ENCODE measurements at regions not wholly inside any gene's neighbourhood (a gene's known extent, or its start where the extent isn't known, plus 50 kb on each side); places are given as distances from the start of the nearest gene placed in this dataset.
"Not testable (repeated sequence)": the region's sequence is repeated elsewhere in the genome, so short reads cannot be mapped to it uniquely, and the experiment has no call there.

DNA sequence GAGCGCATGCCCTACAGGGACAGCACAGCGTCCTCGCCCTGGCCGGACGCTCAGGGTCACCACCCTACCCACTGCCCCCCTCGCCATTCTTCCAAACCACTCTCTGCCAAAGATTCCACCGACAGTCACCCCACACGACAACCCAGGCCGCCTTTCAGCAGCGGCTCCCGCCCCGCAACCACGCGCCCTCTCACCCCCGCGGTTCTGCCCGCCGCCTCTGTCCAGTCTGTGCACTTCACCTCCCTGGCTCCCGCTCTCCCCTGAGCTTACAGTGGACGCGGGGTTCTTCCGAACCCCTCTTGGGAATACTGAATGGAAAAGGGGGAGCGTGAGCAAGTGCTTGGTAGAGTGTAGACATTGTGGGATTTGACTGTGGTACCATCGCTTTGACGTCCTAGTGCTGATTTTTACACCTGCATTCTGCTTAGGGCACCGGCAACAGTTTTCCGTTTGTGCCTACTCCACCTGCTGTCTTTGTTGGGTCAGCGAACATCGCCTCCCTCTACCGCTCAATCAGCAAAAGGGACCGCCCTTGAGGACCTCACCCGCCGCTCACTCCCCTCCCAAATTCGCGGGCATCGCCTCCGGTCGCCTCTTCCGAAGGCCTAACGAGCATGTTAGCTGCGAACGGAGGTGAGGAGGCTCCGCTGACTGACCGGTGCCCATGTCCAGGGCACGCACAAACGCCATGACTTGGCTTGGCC, 119.1 kb downstream of the PPIAL4A start:
- TF ChIP-seq EZH2 (conservative IDR thresholded peaks at IDR 0.05; ENCODE audit: low read depth, low read length); CREM (IDR thresholded peaks at IDR 0.05); CREM (CRISPR knock-in tag; IDR thresholded peaks at IDR 0.05); PBX3 (CRISPR knock-in tag; IDR thresholded peaks at IDR 0.05; ENCODE audit: borderline replicate concordance); ISX (CRISPR knock-in tag; conservative IDR thresholded peaks at IDR 0.05); SP1 (IDR thresholded peaks at IDR 0.05); SP1 (CRISPR knock-in tag; IDR thresholded peaks at IDR 0.05); BRCA1 (CRISPR knock-in tag; IDR thresholded peaks at IDR 0.05); CEBPB (IDR thresholded peaks at IDR 0.05; ENCODE audit: borderline replicate concordance, low read depth, low read length); YY1 (IDR thresholded peaks at IDR 0.05; ENCODE audit: insufficient read depth, insufficient replicate concordance, low read depth, low read length); ZNF816 (CRISPR knock-in tag; IDR thresholded peaks at IDR 0.05; ENCODE audit: borderline replicate concordance): not testable (repeated sequence)
- TF ChIP-seq, protein P1, sequence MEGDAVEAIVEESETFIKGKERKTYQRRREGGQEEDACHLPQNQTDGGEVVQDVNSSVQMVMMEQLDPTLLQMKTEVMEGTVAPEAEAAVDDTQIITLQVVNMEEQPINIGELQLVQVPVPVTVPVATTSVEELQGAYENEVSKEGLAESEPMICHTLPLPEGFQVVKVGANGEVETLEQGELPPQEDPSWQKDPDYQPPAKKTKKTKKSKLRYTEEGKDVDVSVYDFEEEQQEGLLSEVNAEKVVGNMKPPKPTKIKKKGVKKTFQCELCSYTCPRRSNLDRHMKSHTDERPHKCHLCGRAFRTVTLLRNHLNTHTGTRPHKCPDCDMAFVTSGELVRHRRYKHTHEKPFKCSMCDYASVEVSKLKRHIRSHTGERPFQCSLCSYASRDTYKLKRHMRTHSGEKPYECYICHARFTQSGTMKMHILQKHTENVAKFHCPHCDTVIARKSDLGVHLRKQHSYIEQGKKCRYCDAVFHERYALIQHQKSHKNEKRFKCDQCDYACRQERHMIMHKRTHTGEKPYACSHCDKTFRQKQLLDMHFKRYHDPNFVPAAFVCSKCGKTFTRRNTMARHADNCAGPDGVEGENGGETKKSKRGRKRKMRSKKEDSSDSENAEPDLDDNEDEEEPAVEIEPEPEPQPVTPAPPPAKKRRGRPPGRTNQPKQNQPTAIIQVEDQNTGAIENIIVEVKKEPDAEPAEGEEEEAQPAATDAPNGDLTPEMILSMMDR (CRISPR knock-in tag; IDR thresholded peaks at IDR 0.05) = not testable (repeated sequence)
- TF ChIP-seq, protein P2, sequence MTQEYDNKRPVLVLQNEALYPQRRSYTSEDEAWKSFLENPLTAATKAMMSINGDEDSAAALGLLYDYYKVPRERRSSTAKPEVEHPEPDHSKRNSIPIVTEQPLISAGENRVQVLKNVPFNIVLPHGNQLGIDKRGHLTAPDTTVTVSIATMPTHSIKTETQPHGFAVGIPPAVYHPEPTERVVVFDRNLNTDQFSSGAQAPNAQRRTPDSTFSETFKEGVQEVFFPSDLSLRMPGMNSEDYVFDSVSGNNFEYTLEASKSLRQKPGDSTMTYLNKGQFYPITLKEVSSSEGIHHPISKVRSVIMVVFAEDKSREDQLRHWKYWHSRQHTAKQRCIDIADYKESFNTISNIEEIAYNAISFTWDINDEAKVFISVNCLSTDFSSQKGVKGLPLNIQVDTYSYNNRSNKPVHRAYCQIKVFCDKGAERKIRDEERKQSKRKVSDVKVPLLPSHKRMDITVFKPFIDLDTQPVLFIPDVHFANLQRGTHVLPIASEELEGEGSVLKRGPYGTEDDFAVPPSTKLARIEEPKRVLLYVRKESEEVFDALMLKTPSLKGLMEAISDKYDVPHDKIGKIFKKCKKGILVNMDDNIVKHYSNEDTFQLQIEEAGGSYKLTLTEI (CRISPR knock-in tag; conservative IDR thresholded peaks at IDR 0.05) = not testable (repeated sequence)

Data from HepG2 (cell line).